ENCODE measurements at regions not wholly inside any gene's neighbourhood (a gene's known extent, or its start where the extent isn't known, plus 50 kb on each side); places are given as distances from the start of the nearest gene placed in this dataset.
"Not testable (repeated sequence)": the region's sequence is repeated elsewhere in the genome, so short reads cannot be mapped to it uniquely, and the experiment has no call there.

- DNase-seq: peak; percentile 64
Observed at GRCh38 chr5:157994906-157995519, 136.1 kb upstream of the CLINT1 start.

GRCh38 chr5:157993986-157994691 is 135.2 kb upstream of the CLINT1 start:
- no peak for DNase-seq

GRCh38 chr5:157993201-157993600 is 134.3 kb upstream of the CLINT1 start:
- DNase-seq: no peak

GRCh38 chr5:157990583-157991181 is 131.7 kb upstream of the CLINT1 start:
- no peak for DNase-seq

GRCh38 chr5:157989296-157989695 is 130.4 kb upstream of the CLINT1 start:
- no peak for DNase-seq

- DNase-seq: no peak
Observed at GRCh38 chr5:157987259-157987658, 128.3 kb upstream of the CLINT1 start.

- DNase-seq: no peak
Observed at GRCh38 chr5:157986431-157986990, 127.6 kb upstream of the CLINT1 start.

GRCh38 chr5:157984611-157985010 is 125.7 kb upstream of the CLINT1 start:
- DNase-seq: no peak

GRCh38 chr5:157983906-157984551 is 125.1 kb upstream of the CLINT1 start:
- DNase-seq: no peak

- no peak for DNase-seq
Observed at GRCh38 chr5:157978061-157978460, 119.1 kb upstream of the CLINT1 start.

GRCh38 chr5:157976429-157976828 is 117.5 kb upstream of the CLINT1 start:
- DNase-seq: no peak

- DNase-seq: no peak
Observed at GRCh38 chr5:157972579-157972978, 113.6 kb upstream of the CLINT1 start.

GRCh38 chr5:157971571-157972216 is 112.7 kb upstream of the CLINT1 start:
- no peak for DNase-seq

- not testable (repeated sequence) for DNase-seq
Observed at GRCh38 chr5:157968570-157968969, 109.6 kb upstream of the CLINT1 start.

- DNase-seq: no peak
Observed at GRCh38 chr5:157965989-157966388, 107.0 kb upstream of the CLINT1 start.

- no peak for DNase-seq
Observed at GRCh38 chr5:157965040-157965678, 106.2 kb upstream of the CLINT1 start.

- no peak for DNase-seq
Observed at GRCh38 chr5:157963761-157964160, 104.8 kb upstream of the CLINT1 start.

- DNase-seq: no peak
Observed at GRCh38 chr5:157963244-157963643, 104.3 kb upstream of the CLINT1 start.

GRCh38 chr5:157962686-157963085 is 103.7 kb upstream of the CLINT1 start:
- DNase-seq: not testable (repeated sequence)

- DNase-seq: no peak
Observed at GRCh38 chr5:157961896-157962590, 103.1 kb upstream of the CLINT1 start.

GRCh38 chr5:157961176-157961575 is 102.2 kb upstream of the CLINT1 start:
- no peak for DNase-seq

- no peak for DNase-seq
Observed at GRCh38 chr5:157959370-157959769, 100.4 kb upstream of the CLINT1 start.
